ENCODE measurements at regions not wholly inside any gene's neighbourhood (a gene's known extent, or its start where the extent isn't known, plus 50 kb on each side); places are given as distances from the start of the nearest gene placed in this dataset.

- no peak overlapping the region for H3T11ph ChIP-seq (ENCODE audit: low read length)
- H3K4ac ChIP-seq (ENCODE audit: low read depth, low read length): no peak overlapping the region
- no peak overlapping the region for H3K4me3 Mint-ChIP-seq
- H3K36me3 Mint-ChIP-seq (ENCODE audit: insufficient read depth in 1 of 3, low read depth in 3 of 3): no peaks in the 10 kb centered on the region; a peak in 1 of 7 replicates
- no peaks in the 10 kb centered on the region for H3K79me2 ChIP-seq (ENCODE audit: insufficient read depth, low read length)
- no peak overlapping the region for H4K91ac ChIP-seq (ENCODE audit: insufficient read length, low read depth, low read length)
- no peak overlapping the region for H3K23ac ChIP-seq (ENCODE audit: insufficient read length, low read depth, low read length)
- peaks cover 3% of the 10 kb centered on the region; the same call in 1 of the 2 replicates for H3K4me1 ChIP-seq (ENCODE audit: insufficient read depth, low read length)
- no peaks in the 10 kb centered on the region for H3K23me2 ChIP-seq (ENCODE audit: insufficient read length, low read depth, low read length, poor library complexity, severe bottlenecking)
- WGBS (ENCODE audit: extremely low coverage, insufficient read length, low lambda C conversion rate): no CpG with 5 or more reads among the region's 4 CpGs
- no peak overlapping the region for H2BK20ac ChIP-seq (ENCODE audit: low read depth, low read length, poor library complexity, severe bottlenecking)
- H3K9ac ChIP-seq (ENCODE audit: extremely low read depth, insufficient read length, low read length): no peak overlapping the region
- DNase-seq: no peak
- H3K4me1 Mint-ChIP-seq: peaks cover 13 to 15% of the 10 kb centered on the region in 2 experiments
- peaks cover 5% of the 10 kb centered on the region; the same call in 1 of the 2 replicates for H3K27me3 Mint-ChIP-seq (ENCODE audit: low read depth)
- H2BK120ac ChIP-seq (ENCODE audit: low read depth, low read length, poor library complexity, severe bottlenecking): no peak overlapping the region
- no peak overlapping the region for H3K14ac ChIP-seq (ENCODE audit: insufficient read depth, low read length)
- H3K27ac Mint-ChIP-seq: no peak overlapping the region
- no peaks in the 10 kb centered on the region for H3K9me3 ChIP-seq (ENCODE audit: control insufficient read depth, low read depth, low read length)
- no peak overlapping the region for H2AFZ ChIP-seq (ENCODE audit: low read length)
- no peak overlapping the region for H3K56ac ChIP-seq (ENCODE audit: insufficient read length, low read depth, low read length)
- no peaks in the 10 kb centered on the region for H3K79me1 ChIP-seq (ENCODE audit: insufficient read depth, low read depth, low read length, poor library complexity, severe bottlenecking)
- H4K5ac ChIP-seq (ENCODE audit: insufficient read length, low read depth, low read length): no peak overlapping the region
- H3K4me2 ChIP-seq (ENCODE audit: insufficient read depth, insufficient read length, low read length): no peak overlapping the region
- H3K27ac ChIP-seq (ENCODE audit: insufficient read length, low read depth, low read length): no peak overlapping the region
- H2AK5ac ChIP-seq (ENCODE audit: insufficient read length, low read length): no peak overlapping the region
- no peak overlapping the region for H2BK15ac ChIP-seq (ENCODE audit: low read depth, low read length)
- no peaks in the 10 kb centered on the region for H3K9me3 Mint-ChIP-seq
- H4K20me1 ChIP-seq (ENCODE audit: control insufficient read depth, insufficient read depth, insufficient read length): no peaks in the 10 kb centered on the region
- no peak overlapping the region for H2BK12ac ChIP-seq (ENCODE audit: insufficient read length, low read depth, low read length)
- H3K18ac ChIP-seq (ENCODE audit: insufficient read length, low read depth, low read length): no peak overlapping the region
- H2BK5ac ChIP-seq (ENCODE audit: insufficient read length, low read length): no peak overlapping the region
- no peaks in the 10 kb centered on the region for H3K27me3 ChIP-seq (ENCODE audit: insufficient read depth, low read length)
- H4K8ac ChIP-seq (replicated peaks; ENCODE audit: insufficient read length, low read depth, low read length): no peak overlapping the region
- TF ChIP-seq CTCF (conservative IDR thresholded peaks at IDR 0.05): no peak
Observed at GRCh38 chr20:22795871-22796270, 211.5 kb upstream of the FOXA2 start.
